ENCODE measurements at regions not wholly inside any gene's neighbourhood (a gene's known extent, or its start where the extent isn't known, plus 50 kb on each side); places are given as distances from the start of the nearest gene placed in this dataset.

GRCh38 chr4:66872661-66873060 lies 672.6 kb downstream of the CENPC start:
- CTCF ChIA-PET: interaction anchor here (0.5 kb wide), 1 partner anchor 368 kb away, joined by 3 read pairs; no protein-coding TSS in a partner anchor

GRCh38 chr4:66863481-66863880 lies 681.8 kb downstream of the CENPC start:
- H3K9me2 ChIP-seq: no peaks in the 10 kb centered on the region
- no peaks in the 10 kb centered on the region for H3K9me3 ChIP-seq
- H3F3A ChIP-seq (replicated peaks; ENCODE audit: insufficient read depth): no peaks in the 10 kb centered on the region
- no peaks in the 10 kb centered on the region for H4K20me1 ChIP-seq (ENCODE audit: insufficient read depth)
- ChIA-PET CTCF (no interaction called here), POLR2A (no interaction called here)
- H3K9ac ChIP-seq: no peak overlapping the region
- no peaks in the 10 kb centered on the region for H3K36me3 ChIP-seq (replicated peaks in 1 of 2; ENCODE audit: control insufficient read depth in 1 of 2, insufficient read depth in 2 of 2, low read length in 1 of 2)
- H2AFZ ChIP-seq (ENCODE audit: low read depth): no peak overlapping the region
- H3K4me1 ChIP-seq (ENCODE audit: control insufficient read depth in 1 of 2, insufficient read depth in 2 of 2, low read depth in 1 of 2, low read length in 1 of 2): no peaks in the 10 kb centered on the region
- H3K4me3 ChIP-seq (ENCODE audit: low read depth in 2 of 2, low read length in 1 of 2): no peak overlapping the region
- no peak for DNase-seq
- no peak overlapping the region for H3K27ac ChIP-seq (ENCODE audit: low read depth in 2 of 2, low read length in 1 of 2)
- no peaks in the 10 kb centered on the region; the same call in 1 of the 2 replicates for H3K27me3 ChIP-seq (ENCODE audit: insufficient read depth)
- TF ChIP-seq SMC3 (IDR thresholded peaks at IDR 0.05; ENCODE audit: low read depth, low read length) (no peak), CHD2 (IDR thresholded peaks at IDR 0.05; ENCODE audit: low read length, partially characterized antibody) (no peak), USF1 (IDR thresholded peaks at IDR 0.05; ENCODE audit: borderline replicate concordance, low read depth) (no peak), SIN3A (IDR thresholded peaks at IDR 0.05; ENCODE audit: borderline replicate concordance, low read depth, low read length) (no peak)
- H3K4me2 ChIP-seq: no peak overlapping the region
- no peaks in the 10 kb centered on the region for H3K79me2 ChIP-seq (ENCODE audit: insufficient read depth)

More at GRCh38 chr4:66872661-66873060, 672.6 kb downstream of the CENPC start:
- no peaks in the 10 kb centered on the region for H4K20me1 ChIP-seq (ENCODE audit: insufficient read depth)
- H3K36me3 ChIP-seq (replicated peaks in 1 of 2; ENCODE audit: control insufficient read depth in 1 of 2, insufficient read depth in 2 of 2, low read length in 1 of 2): no peaks in the 10 kb centered on the region
- H3F3A ChIP-seq (replicated peaks; ENCODE audit: insufficient read depth): no peaks in the 10 kb centered on the region
- no peak overlapping the region for H3K27ac ChIP-seq (ENCODE audit: low read depth in 2 of 2, low read length in 1 of 2)
- WGBS (ENCODE audit: low lambda C conversion rate): 10% methylated on average over 1 of the region's 1 CpG
- H3K4me1 ChIP-seq (ENCODE audit: control insufficient read depth in 1 of 2, insufficient read depth in 2 of 2, low read depth in 1 of 2, low read length in 1 of 2): no peaks in the 10 kb centered on the region; a peak in 1 of 4 replicates
- DNase-seq: no peak
- H3K4me2 ChIP-seq: no peak overlapping the region
- no peaks in the 10 kb centered on the region for H3K9me2 ChIP-seq
- H2AFZ ChIP-seq (ENCODE audit: low read depth): no peak overlapping the region
- H3K9me3 ChIP-seq: no peaks in the 10 kb centered on the region
- TF ChIP-seq GABPA (IDR thresholded peaks at IDR 0.05; ENCODE audit: low read depth): no peak
- TF ChIP-seq SIN3A (IDR thresholded peaks at IDR 0.05; ENCODE audit: borderline replicate concordance, low read depth, low read length): no peak
- TF ChIP-seq RAD21 (IDR thresholded peaks at IDR 0.05; ENCODE audit: low read length): no peak
- no peak for TF ChIP-seq IRF3 (IDR thresholded peaks at IDR 0.05; ENCODE audit: low read depth, low read length)
- no peak for TF ChIP-seq TCF12 (IDR thresholded peaks at IDR 0.05)
- no peak for TF ChIP-seq RXRA (IDR thresholded peaks at IDR 0.05; ENCODE audit: borderline replicate concordance, low read depth)
- no peak for TF ChIP-seq CHD2 (IDR thresholded peaks at IDR 0.05; ENCODE audit: low read length, partially characterized antibody)
- no peak for TF ChIP-seq GATA2 (CRISPR knock-in tag; IDR thresholded peaks at IDR 0.05)
- no peak for TF ChIP-seq RFX5 (IDR thresholded peaks at IDR 0.05; ENCODE audit: low read length)
- no peak for TF ChIP-seq MAX (IDR thresholded peaks at IDR 0.05; ENCODE audit: low read depth)
- no peak overlapping the region for H3K9ac ChIP-seq
- H3K27me3 ChIP-seq (ENCODE audit: insufficient read depth): no peaks in the 10 kb centered on the region
- POLR2A ChIA-PET: no interaction called here
- H3K4me3 ChIP-seq (ENCODE audit: low read depth in 2 of 2, low read length in 1 of 2): no peak overlapping the region
- no peaks in the 10 kb centered on the region for H3K79me2 ChIP-seq (ENCODE audit: insufficient read depth)

Data from SK-N-SH (cell line).